ENCODE measurements at regions not wholly inside any gene's neighbourhood (a gene's known extent, or its start where the extent isn't known, plus 50 kb on each side); places are given as distances from the start of the nearest gene placed in this dataset.

DNA sequence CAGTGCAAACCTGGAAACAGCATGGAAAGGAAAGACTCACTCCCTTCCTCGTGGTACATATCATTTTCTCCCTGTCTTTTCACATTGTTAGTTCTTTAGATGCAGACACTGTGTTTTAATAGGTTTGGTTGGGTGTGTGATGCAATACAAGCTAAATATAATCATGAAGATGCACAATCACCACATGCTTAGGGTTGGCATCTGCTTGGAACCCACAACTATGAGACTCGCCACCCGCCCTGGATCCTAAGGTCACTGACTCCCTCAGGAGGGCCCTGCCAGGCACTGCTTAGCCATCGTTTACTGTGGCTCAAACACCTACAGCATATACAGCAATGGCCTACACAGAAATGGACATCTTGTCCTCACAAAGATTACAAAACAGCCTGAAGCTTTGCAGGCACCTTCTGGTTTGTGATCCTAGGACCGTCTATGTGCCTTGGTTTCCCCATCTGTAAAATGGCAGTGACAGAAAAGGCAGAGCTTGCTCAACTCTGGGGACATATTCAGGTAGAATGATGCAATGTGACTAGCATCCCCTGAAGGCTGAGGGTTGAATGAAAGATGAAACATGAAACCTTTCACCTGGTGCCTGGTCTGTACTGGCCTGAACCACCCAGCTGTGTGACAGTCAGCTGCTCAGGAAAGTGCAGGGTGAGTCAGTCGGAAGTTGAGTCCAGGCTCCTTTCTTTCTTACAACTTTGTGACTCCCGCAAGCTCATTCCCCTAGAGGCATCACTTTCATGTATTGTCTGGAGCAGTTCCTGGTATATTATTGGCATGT is 123.6 kb upstream of the PFN2 start:
- no peak for DNase-seq

DNA sequence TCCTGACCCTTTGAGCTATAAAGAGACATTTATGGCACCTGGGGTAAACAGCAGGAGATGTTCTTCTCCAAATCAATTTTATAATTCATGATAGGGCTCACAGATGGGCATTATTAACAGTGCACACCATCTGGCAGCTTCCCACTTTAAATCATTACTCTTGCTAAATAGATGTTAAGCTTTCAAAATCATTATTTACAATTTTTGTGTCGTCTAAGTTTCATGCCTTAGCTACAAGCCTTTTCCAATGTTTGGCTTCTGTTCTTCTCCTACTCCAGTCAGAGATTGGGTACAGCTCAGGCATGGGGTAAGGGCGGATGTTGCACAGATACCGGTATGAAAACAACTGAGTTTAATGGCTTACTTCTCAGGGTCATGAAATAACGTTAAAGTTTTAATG is 120.9 kb upstream of the PFN2 start:
- DNase-seq = no peak

GRCh38 chr3:150090877-150091276 is 120.2 kb upstream of the PFN2 start:
- DNase-seq = no peak

GRCh38 chr3:150090006-150090405 is 119.3 kb upstream of the PFN2 start:
- no peak for DNase-seq

GRCh38 chr3:150084128-150084527 is 113.4 kb upstream of the PFN2 start:
- DNase-seq = no peak

- peak; percentile 41 for DNase-seq
Observed at GRCh38 chr3:150083655-150084042, 113.0 kb upstream of the PFN2 start.

- no peak for DNase-seq
Observed at GRCh38 chr3:150082898-150083654, 112.4 kb upstream of the PFN2 start.

- no peak for DNase-seq
Observed at GRCh38 chr3:150081084-150081483, 110.4 kb upstream of the PFN2 start.

GRCh38 chr3:150080058-150080730 is 109.5 kb upstream of the PFN2 start:
- DNase-seq = no peak

- peak; percentile 64 for DNase-seq
Observed at GRCh38 chr3:150079029-150079739, 108.5 kb upstream of the PFN2 start.

GRCh38 chr3:150077581-150078247 is 107.0 kb upstream of the PFN2 start:
- no peak for DNase-seq

DNA sequence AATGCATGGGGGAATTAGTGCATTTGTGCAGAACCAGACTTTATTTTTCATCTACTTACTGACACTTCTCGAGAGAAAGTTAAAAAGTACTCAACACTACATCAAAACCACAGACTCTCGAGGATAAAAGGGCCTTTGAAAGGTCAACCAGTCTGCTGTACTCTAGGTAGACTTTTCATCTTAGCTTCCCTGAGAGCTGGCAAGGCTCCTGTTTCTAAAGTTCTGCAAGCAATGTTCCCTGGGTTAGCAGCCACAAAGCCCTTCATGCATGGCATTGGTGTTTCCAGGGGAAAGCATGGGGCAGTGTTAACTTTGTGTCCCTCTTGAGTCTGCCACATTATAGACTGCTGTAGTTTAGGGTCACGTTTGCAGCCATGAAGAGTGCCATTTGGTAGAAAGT is 106.4 kb upstream of the PFN2 start:
- no peak for DNase-seq

- DNase-seq = no peak
Observed at GRCh38 chr3:150076443-150076842, 105.7 kb upstream of the PFN2 start.

GRCh38 chr3:150075417-150075865 is 104.7 kb upstream of the PFN2 start:
- DNase-seq = no peak

- peak; percentile 75 for DNase-seq
Observed at GRCh38 chr3:150074697-150075416, 104.2 kb upstream of the PFN2 start.

DNA sequence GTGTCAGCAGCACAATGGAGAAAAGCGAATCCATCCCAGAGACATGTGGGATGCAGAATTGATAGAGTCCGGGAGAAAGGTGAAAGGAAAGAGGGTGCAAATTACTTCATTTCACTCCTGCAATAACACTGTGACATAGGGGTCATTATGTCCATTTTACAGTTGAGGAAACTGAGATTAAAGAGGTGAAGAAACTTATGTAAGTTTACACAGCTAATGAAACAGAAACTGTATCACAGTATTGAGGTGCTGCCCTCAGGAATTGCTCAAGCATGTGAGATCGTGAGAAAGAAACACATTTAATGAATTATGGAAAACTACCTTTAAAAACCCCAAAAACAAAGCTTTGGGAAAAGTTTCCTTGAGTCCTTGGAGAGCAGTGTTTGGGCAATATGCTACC is 103.6 kb upstream of the PFN2 start:
- DNase-seq = no peak

GRCh38 chr3:150073513-150073912 is 102.8 kb upstream of the PFN2 start:
- DNase-seq = no peak

DNA sequence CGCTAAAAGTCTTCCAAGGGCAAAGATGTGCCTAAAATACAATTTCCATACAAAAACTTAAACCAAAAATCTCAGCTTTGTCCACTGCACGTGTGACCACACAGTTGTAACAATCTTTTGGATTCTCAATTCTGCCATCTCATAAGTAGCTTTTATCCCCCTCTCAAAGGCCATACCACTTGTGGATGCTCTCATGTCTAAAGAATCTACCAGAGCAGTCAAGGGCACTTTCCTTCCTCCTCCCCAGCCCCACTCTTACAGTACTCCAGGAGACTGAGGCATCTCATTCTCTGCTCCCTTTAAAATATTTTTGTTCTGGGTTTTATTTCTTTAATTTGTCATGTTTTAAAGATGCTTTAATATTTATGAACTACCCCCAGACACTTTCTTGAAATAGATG is 102.3 kb upstream of the PFN2 start:
- DNase-seq = no peak

- DNase-seq = no peak
Observed at GRCh38 chr3:150072576-150072975, 101.9 kb upstream of the PFN2 start.

- no peak for DNase-seq
Observed at GRCh38 chr3:150070271-150070670, 99.6 kb upstream of the PFN2 start.

DNA sequence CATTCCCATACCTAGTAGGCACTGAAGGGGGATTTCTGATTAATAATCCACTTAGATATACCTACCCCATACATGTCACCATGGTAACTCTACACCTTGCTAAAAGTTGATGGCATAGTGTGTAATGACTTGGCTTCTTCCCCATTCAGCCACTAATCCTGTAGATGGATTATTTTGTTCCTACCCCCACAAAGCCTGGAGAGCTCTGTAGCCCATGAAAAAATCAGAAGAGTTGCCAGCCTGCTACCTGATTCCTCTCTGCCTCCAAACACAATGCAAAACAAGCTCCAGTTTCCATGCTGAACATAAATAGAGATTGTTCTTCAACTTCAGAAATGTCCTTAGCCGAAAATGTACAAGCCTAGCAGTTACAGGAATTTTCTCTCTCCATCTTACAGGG is 98.9 kb upstream of the PFN2 start:
- DNase-seq = no peak

Data from renal pelvis (tissue), 1 donor.